ENCODE measurements at regions not wholly inside any gene's neighbourhood (a gene's known extent, or its start where the extent isn't known, plus 50 kb on each side); places are given as distances from the start of the nearest gene placed in this dataset.

DNA sequence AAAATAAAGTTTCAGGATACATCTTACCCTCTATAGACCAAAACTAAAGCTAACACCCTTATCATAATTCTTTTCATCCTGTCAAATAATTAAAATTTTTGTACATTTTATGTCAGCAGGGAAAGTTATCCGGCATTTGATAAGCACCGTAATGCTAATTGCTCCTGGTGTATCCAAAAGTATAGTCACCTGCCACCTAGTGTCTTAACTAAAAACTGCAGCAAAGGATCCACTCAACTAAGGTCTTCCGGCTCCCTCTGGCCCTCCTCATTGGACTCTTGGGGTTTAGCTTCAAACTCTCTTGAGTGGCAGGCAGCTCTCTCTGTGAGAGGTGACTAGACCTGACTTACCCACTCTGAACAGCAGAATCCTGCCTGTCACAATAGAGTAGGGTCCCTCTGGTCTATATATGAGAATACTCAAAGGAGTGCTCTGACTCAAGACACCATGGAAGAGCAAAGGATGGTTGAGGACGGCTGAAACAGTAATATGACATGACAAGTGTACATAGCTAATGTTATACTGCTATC is 60.4 kb upstream of the CAST start:
- 33% methylated on average over 4 of the region's 4 CpGs for WGBS (ENCODE audit: missing lambda C conversion rate)
- FAIRE-seq, result peak; percentile 51
- Histone ChIP-seq H3K4me2 (peak overlapping the region; percentile 54), H3K9me3 (peaks cover 7% of the 10 kb centered on the region), H3K4me1 (0 out of 3 replicates have a peak, but pooled peaks cover 13% of the 10 kb centered on the region), H3K4me3 (no peak overlapping the region), H3K27ac (peak overlapping the region; percentile 62 to 75)
- TF ChIP-seq POLR2AphosphoS2 (conservative IDR thresholded peaks at IDR 0.05; ENCODE audit: low read length) (no peak), ESRRA (IDR thresholded peaks at IDR 0.05; ENCODE audit: borderline replicate concordance, low read length) (no peak), RAD21 (conservative IDR thresholded peaks at IDR 0.05 in 1 of 2, IDR thresholded peaks at IDR 0.05 in 1 of 2) (peak; percentile 86 to 89), HOXB5 (CRISPR knock-in tag; IDR thresholded peaks at IDR 0.05) (no peak), TFCP2L1 (CRISPR knock-in tag; IDR thresholded peaks at IDR 0.05) (no peak), CBX8 (IDR thresholded peaks at IDR 0.05) (no peak), BHLHE40 (IDR thresholded peaks at IDR 0.05; ENCODE audit: low read depth, low read length) (no peak), RFX5 (IDR thresholded peaks at IDR 0.05) (no peak), SMC3 (IDR thresholded peaks at IDR 0.05) (peak; percentile 94), HOXA7 (CRISPR knock-in tag; IDR thresholded peaks at IDR 0.05) (no peak)
- TF ChIP-seq, protein P1, sequence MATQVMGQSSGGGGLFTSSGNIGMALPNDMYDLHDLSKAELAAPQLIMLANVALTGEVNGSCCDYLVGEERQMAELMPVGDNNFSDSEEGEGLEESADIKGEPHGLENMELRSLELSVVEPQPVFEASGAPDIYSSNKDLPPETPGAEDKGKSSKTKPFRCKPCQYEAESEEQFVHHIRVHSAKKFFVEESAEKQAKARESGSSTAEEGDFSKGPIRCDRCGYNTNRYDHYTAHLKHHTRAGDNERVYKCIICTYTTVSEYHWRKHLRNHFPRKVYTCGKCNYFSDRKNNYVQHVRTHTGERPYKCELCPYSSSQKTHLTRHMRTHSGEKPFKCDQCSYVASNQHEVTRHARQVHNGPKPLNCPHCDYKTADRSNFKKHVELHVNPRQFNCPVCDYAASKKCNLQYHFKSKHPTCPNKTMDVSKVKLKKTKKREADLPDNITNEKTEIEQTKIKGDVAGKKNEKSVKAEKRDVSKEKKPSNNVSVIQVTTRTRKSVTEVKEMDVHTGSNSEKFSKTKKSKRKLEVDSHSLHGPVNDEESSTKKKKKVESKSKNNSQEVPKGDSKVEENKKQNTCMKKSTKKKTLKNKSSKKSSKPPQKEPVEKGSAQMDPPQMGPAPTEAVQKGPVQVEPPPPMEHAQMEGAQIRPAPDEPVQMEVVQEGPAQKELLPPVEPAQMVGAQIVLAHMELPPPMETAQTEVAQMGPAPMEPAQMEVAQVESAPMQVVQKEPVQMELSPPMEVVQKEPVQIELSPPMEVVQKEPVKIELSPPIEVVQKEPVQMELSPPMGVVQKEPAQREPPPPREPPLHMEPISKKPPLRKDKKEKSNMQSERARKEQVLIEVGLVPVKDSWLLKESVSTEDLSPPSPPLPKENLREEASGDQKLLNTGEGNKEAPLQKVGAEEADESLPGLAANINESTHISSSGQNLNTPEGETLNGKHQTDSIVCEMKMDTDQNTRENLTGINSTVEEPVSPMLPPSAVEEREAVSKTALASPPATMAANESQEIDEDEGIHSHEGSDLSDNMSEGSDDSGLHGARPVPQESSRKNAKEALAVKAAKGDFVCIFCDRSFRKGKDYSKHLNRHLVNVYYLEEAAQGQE (IDR thresholded peaks at IDR 0.05), result no peak
- TF ChIP-seq, protein P2, sequence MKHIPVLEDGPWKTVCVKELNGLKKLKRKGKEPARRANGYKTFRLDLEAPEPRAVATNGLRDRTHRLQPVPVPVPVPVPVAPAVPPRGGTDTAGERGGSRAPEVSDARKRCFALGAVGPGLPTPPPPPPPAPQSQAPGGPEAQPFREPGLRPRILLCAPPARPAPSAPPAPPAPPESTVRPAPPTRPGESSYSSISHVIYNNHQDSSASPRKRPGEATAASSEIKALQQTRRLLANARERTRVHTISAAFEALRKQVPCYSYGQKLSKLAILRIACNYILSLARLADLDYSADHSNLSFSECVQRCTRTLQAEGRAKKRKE (CRISPR knock-in tag; IDR thresholded peaks at IDR 0.05; ENCODE audit: low read depth), result no peak
- TF ChIP-seq, protein P3, sequence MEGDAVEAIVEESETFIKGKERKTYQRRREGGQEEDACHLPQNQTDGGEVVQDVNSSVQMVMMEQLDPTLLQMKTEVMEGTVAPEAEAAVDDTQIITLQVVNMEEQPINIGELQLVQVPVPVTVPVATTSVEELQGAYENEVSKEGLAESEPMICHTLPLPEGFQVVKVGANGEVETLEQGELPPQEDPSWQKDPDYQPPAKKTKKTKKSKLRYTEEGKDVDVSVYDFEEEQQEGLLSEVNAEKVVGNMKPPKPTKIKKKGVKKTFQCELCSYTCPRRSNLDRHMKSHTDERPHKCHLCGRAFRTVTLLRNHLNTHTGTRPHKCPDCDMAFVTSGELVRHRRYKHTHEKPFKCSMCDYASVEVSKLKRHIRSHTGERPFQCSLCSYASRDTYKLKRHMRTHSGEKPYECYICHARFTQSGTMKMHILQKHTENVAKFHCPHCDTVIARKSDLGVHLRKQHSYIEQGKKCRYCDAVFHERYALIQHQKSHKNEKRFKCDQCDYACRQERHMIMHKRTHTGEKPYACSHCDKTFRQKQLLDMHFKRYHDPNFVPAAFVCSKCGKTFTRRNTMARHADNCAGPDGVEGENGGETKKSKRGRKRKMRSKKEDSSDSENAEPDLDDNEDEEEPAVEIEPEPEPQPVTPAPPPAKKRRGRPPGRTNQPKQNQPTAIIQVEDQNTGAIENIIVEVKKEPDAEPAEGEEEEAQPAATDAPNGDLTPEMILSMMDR (IDR thresholded peaks at IDR 0.05), result peak; percentile 85
- TF ChIP-seq, protein P4, sequence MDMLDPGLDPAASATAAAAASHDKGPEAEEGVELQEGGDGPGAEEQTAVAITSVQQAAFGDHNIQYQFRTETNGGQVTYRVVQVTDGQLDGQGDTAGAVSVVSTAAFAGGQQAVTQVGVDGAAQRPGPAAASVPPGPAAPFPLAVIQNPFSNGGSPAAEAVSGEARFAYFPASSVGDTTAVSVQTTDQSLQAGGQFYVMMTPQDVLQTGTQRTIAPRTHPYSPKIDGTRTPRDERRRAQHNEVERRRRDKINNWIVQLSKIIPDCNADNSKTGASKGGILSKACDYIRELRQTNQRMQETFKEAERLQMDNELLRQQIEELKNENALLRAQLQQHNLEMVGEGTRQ (IDR thresholded peaks at IDR 0.05), result no peak
- ChIA-PET CTCF (interaction anchor here (0.6 to 17.4 kb wide), 78 partner anchors 8 to 971 kb away, joined by 3 to 317 read pairs (median 4); no protein-coding TSS in a partner anchor), POLR2A (no interaction called here)
- ATAC-seq, result peak; percentile 88 to 96
- DNase-seq (ENCODE audit: low read depth in 1 of 2, low spot score in 1 of 2), result peak; percentile 68 to 75

DNA sequence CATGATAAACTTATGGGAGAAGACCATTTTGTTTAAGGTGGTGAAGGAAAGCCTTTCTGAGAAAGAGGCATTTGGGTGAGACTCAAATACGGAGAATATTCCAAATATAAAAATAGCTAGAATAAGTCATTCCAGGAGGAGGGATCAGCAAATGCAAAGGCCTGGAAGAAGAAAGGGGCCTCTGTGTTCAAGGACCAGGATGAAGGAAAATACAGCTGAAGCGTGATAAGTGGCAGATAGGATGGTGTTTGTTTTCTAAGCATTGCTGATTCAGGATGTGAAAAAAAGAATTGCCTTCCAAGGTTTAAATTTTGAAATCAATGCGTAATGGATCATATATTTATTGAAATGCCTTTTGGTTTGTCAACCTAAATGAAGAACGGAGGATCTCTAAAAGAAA is 59.4 kb upstream of the CAST start:
- no peak for ATAC-seq
- POLR2A ChIA-PET, result no interaction called here
- TF ChIP-seq, protein P5, sequence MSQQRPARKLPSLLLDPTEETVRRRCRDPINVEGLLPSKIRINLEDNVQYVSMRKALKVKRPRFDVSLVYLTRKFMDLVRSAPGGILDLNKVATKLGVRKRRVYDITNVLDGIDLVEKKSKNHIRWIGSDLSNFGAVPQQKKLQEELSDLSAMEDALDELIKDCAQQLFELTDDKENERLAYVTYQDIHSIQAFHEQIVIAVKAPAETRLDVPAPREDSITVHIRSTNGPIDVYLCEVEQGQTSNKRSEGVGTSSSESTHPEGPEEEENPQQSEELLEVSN (IDR thresholded peaks at IDR 0.05; ENCODE audit: borderline replicate concordance, low read depth), result no peak
- no peak for TF ChIP-seq SMC3 (IDR thresholded peaks at IDR 0.05)
- TF ChIP-seq, protein P6, sequence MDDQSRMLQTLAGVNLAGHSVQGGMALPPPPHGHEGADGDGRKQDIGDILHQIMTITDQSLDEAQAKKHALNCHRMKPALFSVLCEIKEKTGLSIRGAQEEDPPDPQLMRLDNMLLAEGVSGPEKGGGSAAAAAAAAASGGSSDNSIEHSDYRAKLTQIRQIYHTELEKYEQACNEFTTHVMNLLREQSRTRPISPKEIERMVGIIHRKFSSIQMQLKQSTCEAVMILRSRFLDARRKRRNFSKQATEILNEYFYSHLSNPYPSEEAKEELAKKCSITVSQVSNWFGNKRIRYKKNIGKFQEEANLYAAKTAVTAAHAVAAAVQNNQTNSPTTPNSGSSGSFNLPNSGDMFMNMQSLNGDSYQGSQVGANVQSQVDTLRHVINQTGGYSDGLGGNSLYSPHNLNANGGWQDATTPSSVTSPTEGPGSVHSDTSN (IDR thresholded peaks at IDR 0.05), result no peak
- TF ChIP-seq HEYL (CRISPR knock-in tag; IDR thresholded peaks at IDR 0.05), result no peak
- no peak for TF ChIP-seq POLR2A (IDR thresholded peaks at IDR 0.05; ENCODE audit: low read length)
- no peak for TF ChIP-seq KDM5A (IDR thresholded peaks at IDR 0.05)
- TF ChIP-seq ZSCAN20 (CRISPR knock-in tag; IDR thresholded peaks at IDR 0.05), result no peak
- no peak for TF ChIP-seq RARB (CRISPR knock-in tag; IDR thresholded peaks at IDR 0.05)
- TF ChIP-seq GATA3 (IDR thresholded peaks at IDR 0.05; ENCODE audit: borderline replicate concordance), result no peak
- TF ChIP-seq PHF8 (IDR thresholded peaks at IDR 0.05; ENCODE audit: borderline replicate concordance, low read depth), result no peak
- TF ChIP-seq MYC (IDR thresholded peaks at IDR 0.05; ENCODE audit: borderline replicate concordance, low read length), result no peak
- no peak for TF ChIP-seq KDM1A (IDR thresholded peaks at IDR 0.05; ENCODE audit: low read depth)
- no peak for TF ChIP-seq EHMT2 (IDR thresholded peaks at IDR 0.05; ENCODE audit: low read depth)
- TF ChIP-seq, protein P3 (IDR thresholded peaks at IDR 0.05), result no peak
- no peak for DNase-seq (ENCODE audit: low read depth in 1 of 2, low spot score in 1 of 2)
- Histone ChIP-seq H3K4me1 (0 out of 3 replicates have a peak, but pooled peaks cover 10% of the 10 kb centered on the region), H3K4me2 (no peak overlapping the region), H3K4me3 (no peak overlapping the region), H3K9me3 (peaks cover 7% of the 10 kb centered on the region), H3K27ac (peak overlapping the region in 1 of 2 experiments; percentile 75; a peak in 2 of 6 replicates)
- no peak for FAIRE-seq
- CTCF ChIA-PET, result interaction anchor here (0.7 to 17.4 kb wide), 29 partner anchors 8 to 972 kb away, joined by 3 to 317 read pairs (median 5); no protein-coding TSS in a partner anchor
- 88% methylated on average over 4 of the region's 4 CpGs for WGBS (ENCODE audit: missing lambda C conversion rate)
